Activated B cell treated with CpG ODN at 0.5 μM for 24 hours (primary cell): ENCODE measurements at regions not wholly inside any gene's neighbourhood (a gene's known extent, or its start where the extent isn't known, plus 50 kb on each side); places are given as distances from the start of the nearest gene placed in this dataset.
"Not testable (repeated sequence)": the region's sequence is repeated elsewhere in the genome, so short reads cannot be mapped to it uniquely, and the experiment has no call there.

Experiments used
- ATAC-seq: fragments of 200-7000 bp; cut with Tn5 transposase; one replicate; pipeline ENCODE4 v1.10.0; 2021; ENCODE audit warnings: low read depth, mild to moderate bottlenecking, moderate library complexity
- CTCF ChIA-PET: fragments of 350-600 bp; sonication (Branson Sonifier 250); formaldehyde crosslinking; loops from one replicate; lab custom pipeline; 2021; ENCODE audit warnings: antibody characterized with exemption; lab: Charles Lee
- POLR2A ChIA-PET: fragments of 350-600 bp; sonication (Branson Sonifier 250); formaldehyde crosslinking; loops from one replicate; lab custom pipeline; 2021; ENCODE audit warnings: antibody characterized with exemption; lab: Charles Lee
- DNase-seq: peaks from one replicate; pipeline ENCODE4 v3.0.0; 2022
- H3K27ac Mint-ChIP-seq: one replicate; pipeline ENCODE4 v1.8.0; 2020; ENCODE audit warnings: mixed read lengths
- H3K27me3 Mint-ChIP-seq: one replicate; pipeline ENCODE4 v1.8.0; 2021; ENCODE audit warnings: mixed read lengths
- H3K36me3 Mint-ChIP-seq: one replicate; pipeline ENCODE4 v1.8.0; 2021; ENCODE audit warnings: low read depth, mixed read lengths
- H3K4me1 Mint-ChIP-seq: one replicate; pipeline ENCODE4 v1.8.0; 2021; ENCODE audit warnings: mixed read lengths
- H3K4me3 Mint-ChIP-seq: one replicate; pipeline ENCODE4 v1.8.0; 2020; ENCODE audit warnings: mild to moderate bottlenecking, mixed read lengths
- H3K9me3 Mint-ChIP-seq: one replicate; pipeline ENCODE4 v1.8.0; 2020; ENCODE audit warnings: mixed read lengths
- CTCF ChIP-seq: fragments of 200-600 bp; IDR thresholded peaks from one replicate; pipeline ENCODE4 v1.8.0; 2022; ENCODE audit warnings: antibody characterized with exemption, mild to moderate bottlenecking
- intact Hi-C: fragments of 100-400 bp; cut with micrococcal nuclease; formaldehyde crosslinking; loops from one replicate; pipeline ENCODE4 v1.15.1; 2024

GRCh38 chr4:64698171-64698570 is 288.9 kb upstream of the TECRL start:
- CTCF ChIA-PET: no interaction called here
- H3K4me3 Mint-ChIP-seq: no peak overlapping the region
- intact Hi-C loops: no loop called here
- H3K4me1 Mint-ChIP-seq: no peaks in the 10 kb centered on the region
- H3K27ac Mint-ChIP-seq: no peak overlapping the region
- no peak for TF ChIP-seq CTCF
- ATAC-seq: no peak
- no peaks in the 10 kb centered on the region for H3K27me3 Mint-ChIP-seq
- peaks cover 3% of the 10 kb centered on the region for H3K9me3 Mint-ChIP-seq
- POLR2A ChIA-PET: no interaction called here
- no peaks in the 10 kb centered on the region for H3K36me3 Mint-ChIP-seq
- no peak for DNase-seq

- H3K4me3 Mint-ChIP-seq: no peak overlapping the region
- intact Hi-C loops: no loop called here
- CTCF ChIA-PET: no interaction called here
Measured at GRCh38 chr4:64682946-64683345, 273.7 kb upstream of the TECRL start.

DNA sequence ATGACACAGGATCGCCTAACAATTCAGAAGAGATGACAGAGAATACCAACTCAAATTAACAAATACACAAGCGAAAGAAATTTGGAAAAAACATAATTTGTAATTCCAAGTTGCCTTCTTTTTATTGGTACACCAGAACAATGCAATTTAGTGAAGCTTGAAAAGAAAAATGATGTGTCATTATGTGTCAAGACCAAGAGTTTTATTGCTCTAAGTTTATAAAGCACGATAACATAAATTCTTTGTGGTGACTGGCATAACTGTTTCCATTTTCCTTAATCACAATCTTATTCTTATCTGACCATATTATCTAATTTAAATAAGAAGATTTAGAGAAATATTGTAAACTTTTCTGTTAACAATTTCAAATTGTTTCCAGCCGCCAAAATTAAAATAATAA is 273.2 kb upstream of the TECRL start:
- Mint-ChIP-seq H3K4me3 (no peak overlapping the region), H3K9me3 (peaks cover 3% of the 10 kb centered on the region), H3K4me1 (no peaks in the 10 kb centered on the region), H3K27ac (no peak overlapping the region), H3K36me3 (no peaks in the 10 kb centered on the region), H3K27me3 (no peaks in the 10 kb centered on the region)
- intact Hi-C loops: no loop called here
- POLR2A ChIA-PET: no interaction called here
- DNase-seq: no peak
- no peak for ATAC-seq
- no peak for TF ChIP-seq CTCF
- CTCF ChIA-PET: no interaction called here

More at GRCh38 chr4:64682946-64683345, 273.7 kb upstream of the TECRL start:
- peaks cover 5% of the 10 kb centered on the region for H3K9me3 Mint-ChIP-seq
- H3K36me3 Mint-ChIP-seq: no peaks in the 10 kb centered on the region
- DNase-seq (no peak), ATAC-seq (no peak)
- TF ChIP-seq CTCF: no peak
- POLR2A ChIA-PET: no interaction called here
- no peaks in the 10 kb centered on the region for H3K27me3 Mint-ChIP-seq
- H3K4me1 Mint-ChIP-seq: no peaks in the 10 kb centered on the region
- no peak overlapping the region for H3K27ac Mint-ChIP-seq

DNA sequence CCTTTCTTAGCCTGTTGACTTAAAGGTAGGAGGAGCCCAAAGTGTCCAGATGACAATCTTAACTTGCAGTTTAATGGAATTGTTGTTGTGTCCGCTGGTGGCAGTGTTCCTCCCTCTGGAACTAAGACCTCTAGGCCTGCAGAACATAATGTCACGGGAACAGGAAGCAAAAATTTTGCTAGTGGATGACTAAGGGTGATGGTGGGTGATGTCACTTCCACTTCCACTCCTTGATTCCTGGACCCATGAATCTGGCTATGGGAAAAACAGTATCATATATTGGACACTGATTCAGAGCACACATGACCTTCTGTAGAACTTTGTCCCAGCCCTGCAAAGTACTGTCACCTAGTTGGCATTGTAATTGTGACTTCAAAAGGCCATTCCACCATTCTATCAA is 263.9 kb upstream of the TECRL start:
- ATAC-seq, POLR2A ChIA-PET, H3K4me1 Mint-ChIP-seq, H3K36me3 Mint-ChIP-seq, DNase-seq, intact Hi-C loops, H3K27me3 Mint-ChIP-seq, H3K4me3 Mint-ChIP-seq, H3K27ac Mint-ChIP-seq, CTCF ChIA-PET: not testable (repeated sequence)
- H3K9me3 Mint-ChIP-seq: peaks cover 15% of the 10 kb centered on the region

GRCh38 chr4:64670647-64671046 is 261.4 kb upstream of the TECRL start:
- TF ChIP-seq CTCF: no peak
- no peaks in the 10 kb centered on the region for H3K36me3 Mint-ChIP-seq
- H3K27me3 Mint-ChIP-seq: no peaks in the 10 kb centered on the region
- POLR2A ChIA-PET: no interaction called here
- ATAC-seq: no peak
- H3K4me3 Mint-ChIP-seq: no peak overlapping the region
- intact Hi-C loops: no loop called here
- CTCF ChIA-PET: no interaction called here
- no peak overlapping the region for H3K27ac Mint-ChIP-seq
- H3K9me3 Mint-ChIP-seq: peaks cover 8% of the 10 kb centered on the region
- H3K4me1 Mint-ChIP-seq: no peaks in the 10 kb centered on the region
- DNase-seq: no peak

- H3K4me1 Mint-ChIP-seq: no peaks in the 10 kb centered on the region
- H3K27ac Mint-ChIP-seq: no peak overlapping the region
- POLR2A ChIA-PET: no interaction called here
- no peak overlapping the region for H3K4me3 Mint-ChIP-seq
- ATAC-seq: no peak
- H3K27me3 Mint-ChIP-seq: no peaks in the 10 kb centered on the region
- H3K9me3 Mint-ChIP-seq: peaks cover 3% of the 10 kb centered on the region
- H3K36me3 Mint-ChIP-seq: no peaks in the 10 kb centered on the region
- CTCF ChIA-PET: no interaction called here
- intact Hi-C loops: no loop called here
- no peak for DNase-seq
- TF ChIP-seq CTCF: no peak
Measured at GRCh38 chr4:64643841-64644240, 234.6 kb upstream of the TECRL start.
